Ishikawa (cell line): ENCODE measurements at regions not wholly inside any gene's neighbourhood (a gene's known extent, or its start where the extent isn't known, plus 50 kb on each side); places are given as distances from the start of the nearest gene placed in this dataset.
A peak's percentile ranks its signal among the peaks of the same experiment; 100 is the strongest.

Experiments
- CEBPB ChIP-seq: IDR thresholded peaks from 2 replicates; pipeline ENCODE4 v1.6.1; 2012
- CREB1 ChIP-seq: IDR thresholded peaks from 2 replicates; pipeline ENCODE4 v1.6.1; 2012; ENCODE audit warnings: low read depth
- EGR1 ChIP-seq: IDR thresholded peaks from 2 replicates; pipeline ENCODE4 v1.6.1; 2012
- EP300 ChIP-seq: IDR thresholded peaks from 2 replicates; pipeline ENCODE4 v1.6.1; 2012; ENCODE audit warnings: borderline replicate concordance
- FOXM1 ChIP-seq: IDR thresholded peaks from 2 replicates; pipeline ENCODE4 v1.6.1; 2012; ENCODE audit warnings: low read depth, borderline replicate concordance
- MAX ChIP-seq: IDR thresholded peaks from 2 replicates; pipeline ENCODE4 v1.6.1; 2012
- NFIC ChIP-seq: IDR thresholded peaks from 2 replicates; pipeline ENCODE4 v1.6.1; 2012
- RAD21 ChIP-seq: IDR thresholded peaks from 2 replicates; pipeline ENCODE4 v1.6.1; 2012; ENCODE audit warnings: low read depth
- REST ChIP-seq: IDR thresholded peaks from 2 replicates; pipeline ENCODE4 v1.6.1; 2012; ENCODE audit warnings: low read depth, mild to moderate bottlenecking
- TAF1 ChIP-seq: IDR thresholded peaks from 2 replicates; pipeline ENCODE4 v1.6.1; 2012; ENCODE audit warnings: low read depth, mild to moderate bottlenecking
- TCF12 ChIP-seq: IDR thresholded peaks from 2 replicates; pipeline ENCODE4 v1.6.1; 2012; ENCODE audit warnings: low read depth
- TEAD4 ChIP-seq: IDR thresholded peaks from 2 replicates; pipeline ENCODE4 v1.6.1; 2012
- USF1 ChIP-seq: IDR thresholded peaks from 2 replicates; pipeline ENCODE4 v1.6.1; 2012
- YY1 ChIP-seq: IDR thresholded peaks from 2 replicates; pipeline ENCODE4 v1.6.1; 2012; ENCODE audit warnings: low read depth
- ZBTB7A ChIP-seq: IDR thresholded peaks from 2 replicates; pipeline ENCODE4 v1.6.1; 2012; ENCODE audit warnings: low read depth

- TF ChIP-seq RAD21 (no peak), CREB1 (no peak), CEBPB (no peak), NFIC (no peak), TCF12 (no peak), TAF1 (no peak)
These were observed 224.8 kb downstream of the RPAP3 start for GRCh38 chr12:47481041-47481440.

- TF ChIP-seq CREB1 (no peak), NFIC (no peak), USF1 (no peak)
These were observed 227.4 kb downstream of the RPAP3 start for GRCh38 chr12:47478426-47478825.

GRCh38 chr12:47473091-47473490, 232.7 kb downstream of the RPAP3 start:
- TF ChIP-seq RAD21 (no peak), CEBPB (no peak), MAX (no peak), FOXM1 (no peak), REST (no peak), YY1 (no peak), USF1 (no peak), EP300 (no peak), TEAD4 (no peak), CREB1 (no peak), EGR1 (no peak), TCF12 (no peak), NFIC (no peak), ZBTB7A (no peak), TAF1 (no peak)

GRCh38 chr12:47458279-47458678, 247.6 kb downstream of the RPAP3 start:
- TF ChIP-seq EGR1 (no peak), NFIC (0 out of 2 replicates have a peak, but pooled peaks have one; percentile 7)

- TF ChIP-seq NFIC (no peak), TEAD4 (no peak), CREB1 (no peak), ZBTB7A (no peak), USF1 (no peak), FOXM1 (no peak)
These were observed 256.0 kb downstream of the RPAP3 start for GRCh38 chr12:47449797-47450196.

- TF ChIP-seq USF1 (no peak), CEBPB (no peak), TAF1 (no peak), FOXM1 (no peak), TCF12 (no peak), YY1 (no peak), MAX (no peak), EP300 (no peak), RAD21 (no peak), EGR1 (no peak), CREB1 (no peak)
These were observed 263.5 kb downstream of the RPAP3 start for GRCh38 chr12:47442310-47442709.

GRCh38 chr12:47441490-47441889, 264.3 kb downstream of the RPAP3 start:
- TF ChIP-seq TEAD4 (no peak), RAD21 (no peak), USF1 (peak; percentile 52), EP300 (no peak), CEBPB (no peak)

- TF ChIP-seq REST (no peak), TCF12 (no peak), EGR1 (no peak), TAF1 (no peak), NFIC (no peak), EP300 (no peak), RAD21 (no peak), CEBPB (no peak), ZBTB7A (no peak), MAX (no peak), FOXM1 (no peak), CREB1 (no peak), TEAD4 (no peak)
These were observed 267.7 kb downstream of the RPAP3 start for GRCh38 chr12:47438175-47438574.
